ENCODE measurements at regions not wholly inside any gene's neighbourhood (a gene's known extent, or its start where the extent isn't known, plus 50 kb on each side); places are given as distances from the start of the nearest gene placed in this dataset.

- ChIA-PET CTCF (interaction anchor here (4.4 kb wide), 1 partner anchor 334 kb away, joined by 36 read pairs; no protein-coding TSS in a partner anchor), POLR2A (ENCODE audit: low non-redundant PET) (interaction anchor here (0.7 kb wide), 1 partner anchor 104 kb away, joined by 3 read pairs; no protein-coding TSS in a partner anchor)
- TF ChIP-seq, protein P1, sequence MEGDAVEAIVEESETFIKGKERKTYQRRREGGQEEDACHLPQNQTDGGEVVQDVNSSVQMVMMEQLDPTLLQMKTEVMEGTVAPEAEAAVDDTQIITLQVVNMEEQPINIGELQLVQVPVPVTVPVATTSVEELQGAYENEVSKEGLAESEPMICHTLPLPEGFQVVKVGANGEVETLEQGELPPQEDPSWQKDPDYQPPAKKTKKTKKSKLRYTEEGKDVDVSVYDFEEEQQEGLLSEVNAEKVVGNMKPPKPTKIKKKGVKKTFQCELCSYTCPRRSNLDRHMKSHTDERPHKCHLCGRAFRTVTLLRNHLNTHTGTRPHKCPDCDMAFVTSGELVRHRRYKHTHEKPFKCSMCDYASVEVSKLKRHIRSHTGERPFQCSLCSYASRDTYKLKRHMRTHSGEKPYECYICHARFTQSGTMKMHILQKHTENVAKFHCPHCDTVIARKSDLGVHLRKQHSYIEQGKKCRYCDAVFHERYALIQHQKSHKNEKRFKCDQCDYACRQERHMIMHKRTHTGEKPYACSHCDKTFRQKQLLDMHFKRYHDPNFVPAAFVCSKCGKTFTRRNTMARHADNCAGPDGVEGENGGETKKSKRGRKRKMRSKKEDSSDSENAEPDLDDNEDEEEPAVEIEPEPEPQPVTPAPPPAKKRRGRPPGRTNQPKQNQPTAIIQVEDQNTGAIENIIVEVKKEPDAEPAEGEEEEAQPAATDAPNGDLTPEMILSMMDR (conservative IDR thresholded peaks at IDR 0.05; ENCODE audit: low read depth): no peak
- no peak overlapping the region for H3K27ac ChIP-seq
- no peak for DNase-seq (ENCODE audit: low spot score)
Observed at GRCh38 chr2:120678251-120678650, 57.4 kb upstream of the GLI2 start.

GRCh38 chr2:120678926-120679325 is 56.7 kb upstream of the GLI2 start:
- ChIA-PET POLR2A (ENCODE audit: low non-redundant PET) (no interaction called here), CTCF (interaction anchor here (0.7 to 4.4 kb wide), 2 partner anchors 335 to 389 kb away, joined by 5 to 36 read pairs; no protein-coding TSS in a partner anchor)
- no peak overlapping the region for H3K27ac ChIP-seq
- TF ChIP-seq, protein P1 (conservative IDR thresholded peaks at IDR 0.05; ENCODE audit: low read depth): no peak
- DNase-seq (ENCODE audit: low spot score): no peak

DNA sequence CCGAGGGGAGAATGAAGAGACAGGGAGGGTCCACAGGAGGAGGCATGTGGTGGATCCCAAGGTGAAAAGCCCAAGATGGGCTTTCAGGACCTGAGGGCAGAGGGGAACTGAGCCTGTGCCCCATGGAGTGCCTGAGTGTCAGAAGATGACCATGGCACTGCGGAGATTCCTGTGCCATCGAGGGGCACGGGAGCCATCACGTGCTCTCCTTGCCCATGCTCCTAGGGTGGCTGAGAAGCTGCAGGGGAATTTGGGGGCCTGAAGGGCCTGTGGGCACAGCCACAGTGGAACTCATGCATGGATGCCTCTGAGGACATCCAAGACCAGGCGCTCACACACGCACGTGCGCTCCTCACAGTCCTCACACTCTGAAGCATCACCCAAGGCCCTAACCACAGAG is 56.1 kb upstream of the GLI2 start:
- POLR2A ChIA-PET (ENCODE audit: low non-redundant PET): no interaction called here
- CTCF ChIA-PET: interaction anchor here (0.6 to 4.4 kb wide), 5 partner anchors 67 to 861 kb away, joined by 3 to 36 read pairs (median 4); no protein-coding TSS in a partner anchor
- TF ChIP-seq, protein P1 (conservative IDR thresholded peaks at IDR 0.05; ENCODE audit: low read depth): no peak
- no peak overlapping the region for H3K27ac ChIP-seq
- DNase-seq (ENCODE audit: low spot score): no peak

- ChIA-PET POLR2A (ENCODE audit: low non-redundant PET) (interaction anchor here (0.7 kb wide), 1 partner anchor 648 kb away, joined by 4 read pairs; no protein-coding TSS in a partner anchor), CTCF (interaction anchor here (0.6 to 4.4 kb wide), 27 partner anchors 8 to 745 kb away, joined by 3 to 36 read pairs (median 3); no protein-coding TSS in a partner anchor)
- TF ChIP-seq, protein P1 (conservative IDR thresholded peaks at IDR 0.05; ENCODE audit: low read depth): peak; percentile 63
- peak; percentile 71 for DNase-seq (ENCODE audit: low spot score)
- no peak overlapping the region for H3K27ac ChIP-seq
Observed at GRCh38 chr2:120680136-120680761, 55.4 kb upstream of the GLI2 start.

- TF ChIP-seq, protein P1 (conservative IDR thresholded peaks at IDR 0.05; ENCODE audit: low read depth): no peak
- ChIA-PET POLR2A (ENCODE audit: low non-redundant PET) (interaction anchor here (0.7 kb wide), 1 partner anchor 648 kb away, joined by 4 read pairs; no protein-coding TSS in a partner anchor), CTCF (interaction anchor here (0.7 to 4.4 kb wide), 10 partner anchors 9 to 396 kb away, joined by 3 to 36 read pairs (median 4); no protein-coding TSS in a partner anchor)
- H3K27ac ChIP-seq: no peak overlapping the region
- no peak for DNase-seq (ENCODE audit: low spot score)
Observed at GRCh38 chr2:120681181-120681580, 54.5 kb upstream of the GLI2 start.

DNA sequence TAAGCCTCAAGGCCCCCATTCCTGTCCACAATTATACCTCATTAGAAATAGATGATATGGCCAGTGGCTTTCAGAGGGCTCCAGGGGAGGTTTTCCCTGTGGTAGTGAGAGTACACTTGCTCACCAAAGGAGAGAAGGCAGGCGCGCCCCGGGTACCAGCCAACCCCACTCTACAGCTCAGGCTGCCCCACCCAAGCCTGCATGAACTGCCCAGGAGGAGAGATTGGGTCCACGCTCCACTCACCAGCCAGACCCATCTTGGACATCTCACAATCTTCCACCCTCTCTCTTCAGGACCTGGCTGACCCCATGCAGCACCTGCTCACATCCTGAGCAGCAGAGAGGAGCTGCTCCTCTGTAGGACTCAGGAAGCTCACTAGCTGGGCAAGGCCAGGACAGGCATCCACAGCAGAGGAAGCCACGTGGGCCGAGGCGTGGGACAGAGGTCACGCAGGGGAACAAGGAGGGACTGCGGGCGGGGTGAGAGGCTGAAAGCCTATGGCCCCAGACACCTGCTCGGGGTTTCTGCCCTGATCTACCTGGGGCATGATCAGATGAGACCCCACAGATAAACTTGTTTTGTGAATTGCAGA is 53.9 kb upstream of the GLI2 start:
- TF ChIP-seq, protein P1 (conservative IDR thresholded peaks at IDR 0.05; ENCODE audit: low read depth): no peak
- CTCF ChIA-PET: interaction anchor here (1.0 to 4.4 kb wide), 5 partner anchors 244 to 414 kb away, joined by 3 to 36 read pairs (median 5); no protein-coding TSS in a partner anchor
- no peak overlapping the region for H3K27ac ChIP-seq
- no peak for DNase-seq (ENCODE audit: low spot score)
- POLR2A ChIA-PET (ENCODE audit: low non-redundant PET): no interaction called here
